Body of pancreas (tissue), 4 donors: ENCODE measurements at regions not wholly inside any gene's neighbourhood (a gene's known extent, or its start where the extent isn't known, plus 50 kb on each side); places are given as distances from the start of the nearest gene placed in this dataset.

Experiments used
- ATAC-seq: fragments of 150-250 bp; one replicate; pipeline ENCODE4 v1.9.1; 2016
- DNase-seq, 4 donors: peaks; one replicate each; pipeline ENCODE4 v3.0.0-alpha.2; 2019
- H3K27ac ChIP-seq, 4 donors: fragments of 200-600 bp; sonication (generic); 1 replicate in 3 of 4; 2 replicates in 1 of 4; pipeline versions ENCODE4 v1.5.1 to v1.6.1; 2016 to 2019; ENCODE audit warnings: mild to moderate bottlenecking in 1 of 4, mixed read lengths in 1 of 4, moderate library complexity in 1 of 4
- H3K27me3 ChIP-seq, 2 donors: fragments of 200-600 bp; sonication (generic); one replicate each; pipeline ENCODE4 v1.6.0; 2016; ENCODE audit warnings: mild to moderate bottlenecking in 1 of 2
- H3K36me3 ChIP-seq, 2 donors: fragments of 200-600 bp; sonication (generic); replicated peaks in 1 of 2; 2 replicates each; pipeline ENCODE4 v1.5.1; 2016; ENCODE audit warnings: low read depth in 2 of 2; ENCODE audit not compliant: insufficient read depth in 1 of 2
- H3K4me1 ChIP-seq: fragments of 200-600 bp; sonication (generic); one replicate; pipeline ENCODE4 v1.6.0; 2016
- H3K4me3 ChIP-seq, 2 donors: fragments of 200-600 bp; sonication (generic); 1 replicate in 1 of 2; 2 replicates in 1 of 2; pipeline ENCODE4 v1.5.1; 2016 to 2019
- H3K9me3 ChIP-seq, 3 donors: fragments of 200-600 bp; sonication (generic); 1 replicate in 2 of 3; 2 replicates in 1 of 3; pipeline ENCODE4 v1.5.1; 2016
- POLR2A ChIP-seq, 3 donors: fragments of 450-650 bp; IDR thresholded peaks; one replicate each; pipeline ENCODE4 v1.6.1; 2016; ENCODE audit warnings: antibody characterized with exemption in 3 of 3, mild to moderate bottlenecking in 2 of 3
- WGBS, 2 donors: methylation state at CpG; one replicate each; pipeline ENCODE4 v1.1.5; 2017; 5-methylcytosine and 5-hydroxymethylcytosine counted together
- intact Hi-C: fragments of 100-400 bp; cut with DNase I; formaldehyde crosslinking; loops from one replicate; pipeline ENCODE4 v1.15.1; 2023
- TF ChIP-seq, protein P1 (sequence below), 7 experiments: fragments of 450-650 bp in 4 of 7; fragments of 200-600 bp in 3 of 7; sonication (generic) in 3 of 7; IDR thresholded peaks; one replicate each; pipeline ENCODE4 v1.5.1; 2016 to 2019; ENCODE audit warnings: antibody characterized with exemption in 7 of 7

- Histone ChIP-seq H3K27me3 (no peaks in the 10 kb centered on the region), H3K9me3 (no peaks in the 10 kb centered on the region), H3K4me1 (no peaks in the 10 kb centered on the region), H3K36me3 (no peaks in the 10 kb centered on the region), H3K27ac (no peak overlapping the region), H3K4me3 (no peak overlapping the region)
- 71 to 98% methylated on average over 2 of the region's 2 CpGs for WGBS, 2 donors
- no peak for ATAC-seq
- TF ChIP-seq POLR2A (IDR thresholded peaks at IDR 0.05), result no peak
- TF ChIP-seq, protein P1, sequence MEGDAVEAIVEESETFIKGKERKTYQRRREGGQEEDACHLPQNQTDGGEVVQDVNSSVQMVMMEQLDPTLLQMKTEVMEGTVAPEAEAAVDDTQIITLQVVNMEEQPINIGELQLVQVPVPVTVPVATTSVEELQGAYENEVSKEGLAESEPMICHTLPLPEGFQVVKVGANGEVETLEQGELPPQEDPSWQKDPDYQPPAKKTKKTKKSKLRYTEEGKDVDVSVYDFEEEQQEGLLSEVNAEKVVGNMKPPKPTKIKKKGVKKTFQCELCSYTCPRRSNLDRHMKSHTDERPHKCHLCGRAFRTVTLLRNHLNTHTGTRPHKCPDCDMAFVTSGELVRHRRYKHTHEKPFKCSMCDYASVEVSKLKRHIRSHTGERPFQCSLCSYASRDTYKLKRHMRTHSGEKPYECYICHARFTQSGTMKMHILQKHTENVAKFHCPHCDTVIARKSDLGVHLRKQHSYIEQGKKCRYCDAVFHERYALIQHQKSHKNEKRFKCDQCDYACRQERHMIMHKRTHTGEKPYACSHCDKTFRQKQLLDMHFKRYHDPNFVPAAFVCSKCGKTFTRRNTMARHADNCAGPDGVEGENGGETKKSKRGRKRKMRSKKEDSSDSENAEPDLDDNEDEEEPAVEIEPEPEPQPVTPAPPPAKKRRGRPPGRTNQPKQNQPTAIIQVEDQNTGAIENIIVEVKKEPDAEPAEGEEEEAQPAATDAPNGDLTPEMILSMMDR (IDR thresholded peaks at IDR 0.05), result no peak
- no peak for DNase-seq
- intact Hi-C loops, result no loop called here
Observed at GRCh38 chr11:111153194-111153593, 92.3 kb upstream of the POU2AF2 start.

DNA sequence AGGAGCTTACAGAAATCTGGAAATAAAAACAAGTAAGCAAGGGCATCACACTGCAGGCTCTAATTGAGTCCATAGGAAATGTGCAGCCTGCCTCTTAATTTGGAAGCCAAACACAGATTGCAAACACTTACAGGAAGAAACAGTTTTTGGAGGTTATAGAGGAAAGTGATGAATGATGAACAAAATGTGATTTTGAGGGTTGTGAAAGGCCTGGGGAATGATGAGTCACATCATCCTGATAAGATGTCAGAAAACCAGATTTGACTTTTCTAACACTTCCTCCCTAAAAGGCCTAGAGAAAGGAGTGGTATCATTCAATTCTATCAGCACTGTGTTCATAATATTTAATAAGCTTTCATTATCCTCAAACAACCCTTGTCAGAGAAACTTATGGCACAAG is 96.6 kb upstream of the POU2AF2 start:
- no peaks in the 10 kb centered on the region for H3K9me3 ChIP-seq
- DNase-seq (no peak), ATAC-seq (no peak)
- no peaks in the 10 kb centered on the region for H3K27me3 ChIP-seq
- H3K4me1 ChIP-seq, result no peaks in the 10 kb centered on the region
- no peak overlapping the region for H3K27ac ChIP-seq
- TF ChIP-seq POLR2A (IDR thresholded peaks at IDR 0.05), result no peak
- TF ChIP-seq, protein P1 (IDR thresholded peaks at IDR 0.05), result no peak
- H3K4me3 ChIP-seq, result no peak overlapping the region
- intact Hi-C loops, result no loop called here
- no peaks in the 10 kb centered on the region for H3K36me3 ChIP-seq

DNA sequence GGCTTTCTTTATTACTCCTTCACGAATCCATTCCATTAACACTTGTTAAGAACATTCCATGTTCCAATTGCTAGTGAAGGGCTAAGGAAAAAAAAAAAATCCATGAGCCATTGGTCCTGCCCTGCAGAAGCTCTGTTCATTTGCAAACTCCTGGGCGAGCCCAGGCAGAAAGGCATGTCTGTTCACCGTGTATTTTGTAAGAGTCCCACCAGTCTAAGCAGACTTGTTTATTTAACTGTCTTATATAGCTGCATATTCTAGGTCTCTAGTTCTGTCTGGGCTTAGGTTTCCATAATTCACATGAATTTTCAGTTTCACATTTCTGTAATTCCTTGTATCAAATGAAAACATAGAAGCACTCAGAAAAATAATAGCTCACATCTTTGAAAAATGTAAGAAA is 97.4 kb upstream of the POU2AF2 start:
- no peak overlapping the region for H3K27ac ChIP-seq
- ATAC-seq, result no peak
- H3K4me1 ChIP-seq, result no peaks in the 10 kb centered on the region
- H3K4me3 ChIP-seq, result no peak overlapping the region
- TF ChIP-seq, protein P1 (IDR thresholded peaks at IDR 0.05), result no peak
- no peak for TF ChIP-seq POLR2A (IDR thresholded peaks at IDR 0.05)
- H3K9me3 ChIP-seq, result no peaks in the 10 kb centered on the region
- DNase-seq, result no peak
- no peaks in the 10 kb centered on the region for H3K36me3 ChIP-seq
- H3K27me3 ChIP-seq, result no peaks in the 10 kb centered on the region
- intact Hi-C loops, result no loop called here
- 38 to 64% methylated on average over 3 of the region's 3 CpGs for WGBS, 2 donors

DNA sequence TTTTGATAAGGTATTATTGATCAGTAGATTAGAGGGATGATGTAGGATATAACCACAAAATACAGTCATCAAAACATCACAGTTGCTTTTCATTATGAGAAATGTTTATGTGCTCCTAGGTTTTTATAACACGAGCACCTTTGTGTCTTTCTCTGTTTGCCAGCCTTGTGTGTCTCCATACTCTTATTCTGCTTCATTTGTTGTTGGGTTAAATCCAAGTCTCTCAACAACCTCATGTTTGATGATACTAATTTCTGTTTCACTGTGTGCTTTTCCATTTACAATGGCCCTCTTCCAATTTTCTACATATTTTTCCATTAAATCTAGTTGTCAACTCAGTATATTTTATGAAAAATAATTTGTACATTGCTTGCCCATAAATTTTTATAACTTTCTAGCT is 107.7 kb upstream of the POU2AF2 start:
- H3K27me3 ChIP-seq, result no peaks in the 10 kb centered on the region
- ATAC-seq, result no peak
- H3K4me3 ChIP-seq, result no peak overlapping the region
- H3K27ac ChIP-seq, result no peak overlapping the region
- no peak for DNase-seq
- WGBS, 2 donors, result 14 to 18% methylated on average over 1 of the region's 1 CpG
- TF ChIP-seq, protein P1 (IDR thresholded peaks at IDR 0.05), result no peak
- no peak for TF ChIP-seq POLR2A (IDR thresholded peaks at IDR 0.05)
- H3K9me3 ChIP-seq, result no peaks in the 10 kb centered on the region
- peaks cover 8% of the 10 kb centered on the region for H3K4me1 ChIP-seq
- no peaks in the 10 kb centered on the region for H3K36me3 ChIP-seq
- intact Hi-C loops, result no loop called here

DNA sequence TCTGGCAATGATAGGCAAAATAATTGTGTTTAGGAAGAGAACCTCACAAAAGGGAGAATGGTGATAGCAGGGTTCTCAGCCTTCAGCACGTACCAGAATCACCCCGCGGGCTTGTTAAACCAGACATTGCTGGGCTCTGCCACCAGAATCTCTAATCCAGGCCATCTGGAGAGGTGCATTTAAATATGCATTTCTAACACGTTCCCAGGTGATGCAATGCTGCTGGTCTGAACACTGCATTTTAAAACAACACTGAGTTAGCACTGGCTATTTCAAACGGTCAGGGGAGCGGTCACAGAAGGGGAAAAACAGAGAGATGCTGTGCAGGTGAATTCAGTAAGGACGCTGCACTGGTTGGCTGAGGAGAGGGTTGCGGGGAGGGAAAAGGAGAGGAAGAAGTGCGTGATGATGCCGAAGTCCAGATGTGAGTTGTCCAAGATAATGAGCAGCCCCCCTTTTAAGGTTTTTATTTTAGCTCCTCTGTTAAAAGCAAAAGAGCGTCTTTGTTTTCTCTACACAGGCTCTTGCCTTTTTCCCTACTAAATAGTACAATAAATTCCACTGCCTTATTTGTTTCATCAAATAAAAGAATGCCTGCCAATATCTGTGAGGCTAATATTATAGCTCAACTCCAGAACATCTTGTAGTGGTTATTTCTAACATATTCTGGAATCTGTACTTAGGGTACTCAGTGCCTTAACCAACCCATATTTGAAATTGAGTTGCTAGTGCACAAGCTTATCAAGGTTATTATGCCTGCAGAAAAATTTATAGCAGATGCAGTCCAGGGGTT is 109.6 kb upstream of the POU2AF2 start:
- intact Hi-C loops, result no loop called here
- Histone ChIP-seq H3K9me3 (no peaks in the 10 kb centered on the region), H3K4me1 (peaks cover 8% of the 10 kb centered on the region), H3K4me3 (no peak overlapping the region), H3K36me3 (no peaks in the 10 kb centered on the region), H3K27ac (no peak overlapping the region), H3K27me3 (no peaks in the 10 kb centered on the region)
- TF ChIP-seq, protein P1 (IDR thresholded peaks at IDR 0.05), result no peak
- no peak for TF ChIP-seq POLR2A (IDR thresholded peaks at IDR 0.05)
- WGBS, 2 donors, result 75 to 76% methylated on average over 11 of the region's 11 CpGs
- ATAC-seq, result no peak
- DNase-seq, result no peak
